HG03025 (cell line): ENCODE measurements at regions not wholly inside any gene's neighbourhood (a gene's known extent, or its start where the extent isn't known, plus 50 kb on each side); places are given as distances from the start of the nearest gene placed in this dataset.

Source experiments
- ATAC-seq: cut with Tn5 transposase; IDR thresholded peaks from one replicate; pipeline ENCODE4 v1.9.1; 2021; ENCODE audit warnings: mild to moderate bottlenecking, moderate library complexity; ENCODE audit not compliant: unreplicated experiment, low FRiP score

- ATAC-seq = no peak
These were observed 118.1 kb upstream of the CCDC112 start for GRCh38 chr5:115414406-115415142.

GRCh38 chr5:115413651-115414050, 117.2 kb upstream of the CCDC112 start:
- ATAC-seq = no peak

- no peak for ATAC-seq
These were observed 112.6 kb upstream of the CCDC112 start for GRCh38 chr5:115409094-115409493.

GRCh38 chr5:115402822-115403577, 106.5 kb upstream of the CCDC112 start:
- no peak for ATAC-seq

GRCh38 chr5:115402092-115402491, 105.6 kb upstream of the CCDC112 start:
- ATAC-seq = no peak

GRCh38 chr5:115398719-115399118, 102.3 kb upstream of the CCDC112 start:
- no peak for ATAC-seq

GRCh38 chr5:115396688-115397087, 100.2 kb upstream of the CCDC112 start:
- no peak for ATAC-seq

- ATAC-seq = no peak
These were observed 99.6 kb upstream of the CCDC112 start for GRCh38 chr5:115396081-115396480.

GRCh38 chr5:115394531-115394930, 98.1 kb upstream of the CCDC112 start:
- ATAC-seq = no peak

- no peak for ATAC-seq
These were observed 96.8 kb upstream of the CCDC112 start for GRCh38 chr5:115393239-115393638.

GRCh38 chr5:115392611-115393010, 96.2 kb upstream of the CCDC112 start:
- no peak for ATAC-seq

GRCh38 chr5:115391780-115392179, 95.3 kb upstream of the CCDC112 start:
- ATAC-seq = no peak

GRCh38 chr5:115389799-115390382, 93.4 kb upstream of the CCDC112 start:
- no peak for ATAC-seq

GRCh38 chr5:115389034-115389798, 92.8 kb upstream of the CCDC112 start:
- ATAC-seq = no peak

- no peak for ATAC-seq
These were observed 91.8 kb upstream of the CCDC112 start for GRCh38 chr5:115388240-115388639.

- ATAC-seq = no peak
These were observed 91.4 kb upstream of the CCDC112 start for GRCh38 chr5:115387816-115388215.

- no peak for ATAC-seq
These were observed 90.2 kb upstream of the CCDC112 start for GRCh38 chr5:115386657-115387056.

GRCh38 chr5:115384587-115385375, 88.3 kb upstream of the CCDC112 start:
- no peak for ATAC-seq

GRCh38 chr5:115382989-115383388, 86.5 kb upstream of the CCDC112 start:
- no peak for ATAC-seq
